GM18873 (cell line): ENCODE measurements at regions not wholly inside any gene's neighbourhood (a gene's known extent, or its start where the extent isn't known, plus 50 kb on each side); places are given as distances from the start of the nearest gene placed in this dataset.

Experiments
- ATAC-seq: cut with Tn5 transposase; IDR thresholded peaks from one replicate; pipeline ENCODE4 v1.9.1; 2021; ENCODE audit warnings: mild to moderate bottlenecking, moderate library complexity, moderate number of reproducible peaks; ENCODE audit not compliant: unreplicated experiment, low FRiP score

DNA sequence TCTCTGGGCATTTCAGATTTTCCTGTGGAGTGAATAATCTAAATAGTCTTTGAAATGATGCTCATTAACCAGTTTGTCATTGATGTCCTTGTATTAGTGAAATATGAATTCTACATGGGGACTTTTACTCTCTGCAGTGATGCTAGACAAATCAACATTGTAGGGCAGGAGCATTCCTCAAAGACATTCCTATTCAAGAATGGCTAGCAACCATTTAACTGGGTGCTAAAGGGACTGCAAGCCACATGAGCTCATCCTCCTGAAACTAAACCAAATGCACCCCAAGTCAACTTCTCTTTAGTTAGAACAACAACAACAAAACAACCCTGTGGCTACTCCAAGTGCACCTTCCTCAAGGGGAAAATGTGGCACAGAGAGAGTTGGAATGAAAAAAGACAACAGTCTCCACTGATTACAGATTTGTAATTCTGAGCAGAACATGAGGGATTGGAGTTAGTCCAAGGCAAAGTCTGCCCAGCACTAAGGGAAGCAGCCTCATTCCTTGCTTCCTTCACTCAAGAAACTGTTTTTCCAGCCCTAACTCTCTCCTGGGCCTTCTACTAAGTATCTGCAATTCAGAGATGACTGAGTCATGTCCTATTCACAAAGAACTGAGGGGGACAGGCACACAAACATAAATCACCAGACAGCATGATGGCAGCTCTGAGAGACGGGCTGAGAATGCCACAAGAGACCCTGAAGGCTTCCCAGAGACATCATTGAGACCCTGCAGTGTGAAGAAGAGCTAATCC is 82.0 kb upstream of the WWC1 start:
- ATAC-seq: no peak

DNA sequence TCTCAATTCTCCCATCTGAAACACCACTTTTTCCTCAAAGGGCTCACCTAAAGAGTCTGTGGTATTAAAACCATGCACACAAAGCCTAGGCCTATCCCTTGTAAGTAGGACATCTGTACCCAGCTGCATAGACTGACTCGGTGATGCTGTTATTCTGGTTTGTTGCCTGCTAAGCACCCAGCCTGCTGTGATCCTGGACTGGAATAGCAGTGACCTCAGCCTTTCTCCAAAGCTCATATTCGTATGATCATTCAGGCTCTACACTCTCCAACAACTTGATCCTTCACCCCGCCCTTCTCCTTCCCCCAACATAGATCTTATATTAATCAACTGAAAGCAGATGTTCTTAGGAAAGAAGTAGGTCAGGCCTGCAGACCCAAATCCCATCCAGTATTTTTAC is 81.4 kb upstream of the WWC1 start:
- ATAC-seq: no peak

DNA sequence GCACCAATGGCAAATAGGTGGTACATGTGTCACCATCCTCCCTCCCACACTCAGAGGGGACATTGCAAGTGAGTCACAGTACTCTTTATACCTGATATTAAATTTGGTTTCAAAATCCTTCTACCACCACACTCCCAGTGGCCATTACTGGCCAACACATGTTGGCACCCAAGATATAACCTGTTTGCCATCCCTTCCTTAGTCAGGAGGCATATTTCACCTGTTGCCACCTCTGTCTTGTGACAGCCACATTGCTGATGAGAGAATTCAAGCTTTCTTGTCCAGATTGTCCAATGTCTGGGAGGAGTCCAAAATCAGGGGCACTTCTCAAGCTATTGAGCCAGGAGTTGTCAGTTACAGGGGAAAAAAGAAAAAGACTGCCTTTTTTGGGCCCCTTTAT is 80.2 kb upstream of the WWC1 start:
- ATAC-seq: no peak

DNA sequence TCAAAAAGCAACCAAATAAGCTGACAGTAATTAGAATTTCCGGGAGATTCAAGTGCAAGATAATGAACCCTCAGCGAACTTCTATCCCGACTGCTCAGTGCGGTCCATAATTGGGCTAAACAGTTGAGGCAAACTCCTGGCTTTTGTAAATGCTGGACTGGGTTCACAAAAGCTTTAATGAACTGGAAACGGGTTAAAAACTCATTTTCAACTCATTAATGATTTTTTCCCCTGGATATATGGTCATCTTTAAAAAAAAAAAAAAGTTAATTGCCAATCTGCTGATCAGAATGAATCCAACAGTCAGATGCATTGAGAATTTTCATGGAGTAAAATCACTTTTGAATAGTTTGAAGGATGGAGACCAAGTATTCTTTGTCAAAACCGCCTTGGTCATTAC is 79.5 kb upstream of the WWC1 start:
- no peak for ATAC-seq

DNA sequence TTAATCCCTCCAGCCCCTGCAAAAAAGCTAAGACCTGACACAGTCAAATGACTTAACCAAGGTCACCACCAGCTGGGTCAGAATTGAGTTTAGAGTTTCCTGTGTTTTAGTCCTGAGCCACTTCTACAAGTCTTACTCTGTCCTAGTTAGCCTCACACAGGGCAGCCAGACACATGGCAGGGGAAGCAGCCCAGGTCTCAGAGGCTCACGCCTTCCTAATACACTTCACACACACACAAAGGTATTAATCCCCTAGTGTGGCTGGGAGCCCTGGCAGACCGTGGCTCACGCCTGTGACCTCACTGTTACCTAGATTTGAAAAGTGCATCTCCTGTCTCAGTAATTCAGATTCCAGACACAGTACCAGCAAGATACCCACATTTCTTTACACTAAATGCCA is 77.4 kb upstream of the WWC1 start:
- no peak for ATAC-seq

DNA sequence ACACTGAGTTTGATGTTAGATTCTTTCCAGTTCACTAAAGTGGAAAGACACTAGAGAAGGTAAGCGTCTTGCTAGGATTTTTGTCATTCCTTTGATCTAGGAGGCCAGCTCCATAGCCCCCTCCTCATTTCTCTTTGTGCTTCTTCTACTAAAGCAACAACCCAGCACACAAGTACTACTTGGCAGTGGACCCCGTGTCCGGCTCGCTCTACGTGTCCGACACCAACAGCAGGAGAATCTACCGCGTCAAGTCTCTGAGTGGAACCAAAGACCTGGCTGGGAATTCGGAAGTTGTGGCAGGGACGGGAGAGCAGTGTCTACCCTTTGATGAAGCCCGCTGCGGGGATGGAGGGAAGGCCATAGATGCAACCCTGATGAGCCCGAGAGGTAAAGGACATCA is 76.6 kb upstream of the WWC1 start:
- ATAC-seq: no peak

DNA sequence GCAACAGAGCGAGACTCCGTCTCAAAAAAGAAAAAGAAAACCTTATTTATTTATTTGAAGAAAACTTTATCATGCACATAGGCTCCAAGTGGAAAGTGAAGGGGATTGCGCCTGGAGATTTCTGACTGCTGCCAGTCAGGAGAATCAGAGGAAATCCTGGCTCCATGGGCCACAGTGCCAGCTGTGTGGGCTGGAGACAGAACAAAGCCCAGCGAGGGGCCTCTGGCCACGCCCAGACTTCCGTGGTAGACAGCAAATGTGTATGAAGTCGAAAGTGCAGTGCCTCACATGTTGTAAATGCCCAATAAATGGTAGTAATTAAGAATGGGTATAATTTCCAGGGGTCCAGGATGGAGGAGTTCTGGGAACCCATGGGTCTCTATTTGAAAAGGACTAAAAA is 75.8 kb upstream of the WWC1 start:
- ATAC-seq: no peak

DNA sequence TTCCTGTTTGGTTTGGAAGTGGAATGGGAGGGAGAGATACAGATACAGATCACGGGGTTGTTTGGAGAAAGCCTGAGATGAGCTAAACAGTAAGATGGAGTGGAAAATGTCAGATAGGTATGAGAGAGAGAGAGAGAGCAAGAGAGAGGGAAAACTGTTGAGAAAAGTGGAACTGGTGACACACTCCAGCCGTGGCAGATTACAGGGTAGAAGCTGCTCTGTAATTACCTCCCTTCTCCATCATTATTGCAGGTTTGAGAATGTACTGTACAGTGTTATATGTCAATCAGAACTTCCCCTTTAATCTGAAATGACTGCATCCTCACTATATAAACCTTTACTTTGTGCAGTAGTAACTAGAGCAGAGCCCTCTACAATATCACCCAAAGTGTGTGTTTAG is 74.5 kb upstream of the WWC1 start:
- ATAC-seq: no peak

DNA sequence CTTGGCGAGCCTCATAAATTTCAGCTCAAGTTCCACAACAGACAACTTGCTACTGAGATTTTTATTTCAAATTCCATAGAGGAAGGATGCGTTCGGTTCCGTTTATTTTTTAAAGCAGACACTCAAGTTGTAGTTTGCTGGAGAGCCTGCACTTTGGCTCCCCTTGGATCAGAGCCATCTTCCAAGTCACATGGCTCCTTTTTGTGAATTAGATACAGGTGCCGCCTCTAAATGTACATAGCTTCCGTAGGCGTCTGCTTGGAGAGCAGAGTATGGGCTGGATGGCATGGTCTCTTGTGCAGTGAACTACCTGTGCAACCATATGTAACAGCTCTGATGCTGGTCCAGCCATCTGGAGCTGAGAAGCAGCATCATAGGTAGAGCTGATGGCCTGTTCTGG is 73.9 kb upstream of the WWC1 start:
- no peak for ATAC-seq

DNA sequence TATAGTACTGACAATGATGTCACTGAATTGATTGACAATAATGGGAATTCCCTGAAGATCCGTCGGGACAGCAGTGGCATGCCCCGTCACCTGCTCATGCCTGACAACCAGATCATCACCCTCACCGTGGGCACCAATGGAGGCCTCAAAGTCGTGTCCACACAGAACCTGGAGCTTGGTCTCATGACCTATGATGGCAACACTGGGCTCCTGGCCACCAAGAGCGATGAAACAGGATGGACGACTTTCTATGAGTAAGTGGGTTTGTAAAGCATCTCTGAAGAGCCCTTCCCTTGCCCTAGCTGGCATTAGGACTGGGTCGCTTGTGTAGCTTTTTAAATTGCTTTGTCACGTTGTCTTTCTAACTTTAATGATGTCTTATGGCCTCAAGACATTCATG is 72.7 kb upstream of the WWC1 start:
- ATAC-seq: no peak

DNA sequence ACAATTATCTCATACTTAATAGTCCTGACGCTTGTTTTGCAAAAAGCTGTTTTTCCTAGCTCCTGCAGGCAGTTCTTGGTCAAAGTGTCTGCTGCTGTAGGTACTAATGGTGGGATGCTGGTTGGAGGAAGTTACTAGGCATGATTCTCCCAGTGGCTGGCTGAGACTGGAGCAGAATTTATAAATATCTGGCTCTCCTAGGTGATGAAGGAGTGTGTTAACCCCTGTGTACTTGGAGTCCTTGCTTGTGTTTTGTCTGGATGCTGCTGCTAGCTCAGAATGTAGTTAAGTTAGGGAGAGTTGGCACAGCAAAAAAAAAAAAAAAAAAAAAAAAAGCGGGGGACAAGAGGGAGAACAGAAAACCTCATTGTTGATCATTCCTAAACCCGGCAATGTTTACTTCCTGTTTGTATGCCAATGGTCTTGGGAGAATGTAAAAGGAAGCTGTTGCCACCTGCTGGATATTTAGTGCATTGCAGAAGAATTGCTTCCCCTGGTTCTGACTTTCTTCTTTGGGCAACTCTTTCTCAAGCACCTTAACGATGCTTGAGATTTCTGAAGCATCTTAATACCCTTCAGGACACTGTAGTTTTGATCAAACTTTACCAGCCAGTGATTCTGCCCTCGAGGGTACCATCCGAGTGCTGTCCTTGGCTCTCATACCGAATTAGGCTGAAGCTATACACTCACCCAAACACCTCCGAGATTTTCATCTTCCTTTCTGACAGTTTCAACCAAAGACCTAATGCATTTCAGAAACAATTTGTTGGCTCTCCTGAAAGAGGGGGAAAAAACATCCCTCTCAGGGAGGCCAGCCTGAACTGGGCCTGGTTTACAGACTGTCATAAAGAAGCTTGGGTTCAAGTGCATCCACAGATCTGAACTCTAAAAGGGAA is 71.7 kb upstream of the WWC1 start:
- peak; percentile 81 for ATAC-seq

DNA sequence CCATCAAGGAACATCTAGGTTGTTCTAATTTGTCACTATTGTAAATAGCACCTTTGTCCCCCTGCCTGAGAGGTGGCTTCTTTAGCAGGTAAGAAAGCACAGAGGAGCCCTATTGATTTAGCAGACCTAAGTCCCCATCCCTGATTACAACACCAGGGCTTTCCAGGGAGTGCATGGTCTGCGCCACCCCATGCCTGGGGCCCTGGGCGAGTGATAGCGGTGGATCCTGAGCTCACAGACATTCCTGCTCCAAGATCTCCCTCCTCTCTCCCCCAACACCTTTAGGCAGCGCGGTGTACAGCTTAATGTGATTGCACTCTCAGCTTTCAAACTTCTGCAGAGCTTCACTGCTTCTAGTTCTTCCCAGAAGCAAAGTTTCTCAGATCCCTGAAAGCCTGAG is 67.4 kb upstream of the WWC1 start:
- no peak for ATAC-seq

DNA sequence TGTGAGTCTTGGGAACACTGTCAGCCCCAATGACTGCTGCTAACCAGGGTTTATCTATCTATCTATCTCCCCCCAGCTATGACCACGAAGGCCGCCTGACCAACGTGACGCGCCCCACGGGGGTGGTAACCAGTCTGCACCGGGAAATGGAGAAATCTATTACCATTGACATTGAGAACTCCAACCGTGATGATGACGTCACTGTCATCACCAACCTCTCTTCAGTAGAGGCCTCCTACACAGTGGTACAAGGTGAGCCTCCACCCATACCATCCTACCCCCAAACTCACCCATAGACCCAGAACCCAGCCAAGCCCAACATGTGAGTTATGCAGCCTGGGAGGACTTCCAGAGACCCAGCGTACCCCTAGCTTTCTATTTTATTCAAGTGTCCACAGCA is 65.4 kb upstream of the WWC1 start:
- ATAC-seq: no peak

DNA sequence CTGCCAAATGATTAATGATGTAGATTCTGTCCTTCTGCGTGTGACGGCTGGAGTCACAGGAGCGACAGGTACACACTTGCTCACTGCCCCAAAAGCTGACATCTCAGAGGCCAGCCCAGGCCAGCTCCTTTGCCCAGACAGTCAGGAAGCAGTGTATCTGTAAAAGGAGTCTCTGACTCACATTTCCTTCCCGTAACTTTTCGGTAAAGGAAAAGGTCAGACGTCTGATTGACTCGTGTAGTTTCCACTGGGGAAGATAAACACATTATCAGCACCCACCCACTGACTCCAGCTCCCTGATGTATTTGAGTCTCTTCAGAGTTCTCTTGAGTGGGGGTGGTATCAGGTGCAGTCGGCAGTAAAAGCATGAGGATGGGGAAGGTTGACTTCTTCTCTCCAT is 64.4 kb upstream of the WWC1 start:
- no peak for ATAC-seq

DNA sequence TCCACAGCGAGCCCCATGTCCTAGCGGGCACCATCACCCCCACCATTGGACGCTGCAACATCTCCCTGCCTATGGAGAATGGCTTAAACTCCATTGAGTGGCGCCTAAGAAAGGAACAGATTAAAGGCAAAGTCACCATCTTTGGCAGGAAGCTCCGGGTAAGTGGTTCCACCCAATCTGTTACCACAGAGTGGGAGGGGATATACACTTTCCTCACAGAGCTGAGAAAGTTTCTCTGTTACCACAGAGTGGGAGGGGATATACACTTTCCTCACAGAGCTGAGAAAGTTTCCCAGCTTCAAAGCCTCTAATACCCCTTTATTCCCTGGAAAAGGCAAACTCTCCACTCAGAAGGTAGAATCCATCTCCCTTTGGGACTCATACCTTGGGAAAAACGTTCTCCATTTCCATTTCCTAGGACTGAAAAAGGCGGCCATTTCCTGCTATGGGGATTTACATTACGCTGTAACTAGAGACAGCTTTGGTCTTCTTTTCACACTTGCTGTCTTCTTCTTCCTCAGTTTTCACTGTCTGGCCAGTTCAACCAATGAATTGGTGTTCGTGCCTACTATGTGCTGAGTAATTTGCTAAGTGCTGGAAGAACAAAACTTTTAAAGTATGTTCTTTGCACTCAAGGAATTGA is 63.4 kb upstream of the WWC1 start:
- peak; percentile 100 for ATAC-seq

DNA sequence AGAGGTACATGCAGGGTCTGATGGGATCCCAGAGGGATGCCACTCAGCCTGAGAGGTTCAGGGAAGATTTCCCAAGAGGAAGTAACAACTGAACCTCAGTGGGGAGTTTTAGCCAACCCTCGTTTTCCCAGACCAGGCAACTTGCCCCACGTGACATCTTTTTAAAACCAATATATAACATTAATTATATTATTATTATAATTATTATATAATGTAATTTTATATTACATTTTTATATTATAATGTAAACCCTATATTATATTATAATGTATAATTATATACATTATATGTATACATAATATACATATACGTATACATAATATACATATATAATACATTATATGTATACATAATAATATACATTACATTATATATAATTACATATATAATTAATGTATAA is 62.8 kb upstream of the WWC1 start:
- ATAC-seq: no peak

DNA sequence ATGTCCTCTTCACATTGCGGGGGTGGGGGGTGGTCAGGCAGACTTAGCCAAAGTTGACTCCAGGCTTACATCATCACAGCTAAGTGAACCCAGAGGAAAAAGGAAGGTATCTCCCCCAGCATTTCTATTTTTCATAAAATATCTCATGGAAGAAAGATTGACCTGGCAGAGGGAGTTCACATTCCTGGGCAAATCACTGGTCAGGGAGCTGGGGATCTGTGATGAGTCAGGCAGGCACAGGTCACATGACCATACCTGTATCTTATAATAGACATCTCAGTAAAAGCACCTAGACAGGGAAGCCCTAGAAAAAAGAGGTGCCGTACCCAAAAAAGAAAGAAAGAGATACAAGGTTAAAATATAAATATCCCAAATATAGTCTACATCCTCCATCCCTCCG is 57.3 kb upstream of the WWC1 start:
- ATAC-seq: no peak

DNA sequence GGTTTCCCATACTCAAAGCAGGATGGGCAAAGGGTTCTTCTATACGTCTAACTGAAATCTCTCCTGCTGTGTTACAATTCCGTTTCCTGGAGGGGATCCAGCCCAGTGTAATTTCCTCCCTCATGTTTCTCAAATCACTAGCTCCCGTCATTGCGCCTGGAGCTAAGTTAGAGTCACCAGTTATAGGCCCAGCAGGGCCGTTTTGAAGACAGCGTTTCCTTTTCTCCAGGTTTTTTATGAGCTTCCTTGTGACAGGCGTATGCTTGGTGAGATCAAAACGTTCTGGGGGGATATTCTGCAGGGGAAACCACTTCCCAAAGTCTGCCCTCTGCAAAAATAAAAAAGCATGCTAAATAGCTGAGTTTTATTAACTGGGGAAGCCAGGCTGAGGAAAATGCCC is 53.0 kb upstream of the WWC1 start:
- ATAC-seq: no peak

DNA sequence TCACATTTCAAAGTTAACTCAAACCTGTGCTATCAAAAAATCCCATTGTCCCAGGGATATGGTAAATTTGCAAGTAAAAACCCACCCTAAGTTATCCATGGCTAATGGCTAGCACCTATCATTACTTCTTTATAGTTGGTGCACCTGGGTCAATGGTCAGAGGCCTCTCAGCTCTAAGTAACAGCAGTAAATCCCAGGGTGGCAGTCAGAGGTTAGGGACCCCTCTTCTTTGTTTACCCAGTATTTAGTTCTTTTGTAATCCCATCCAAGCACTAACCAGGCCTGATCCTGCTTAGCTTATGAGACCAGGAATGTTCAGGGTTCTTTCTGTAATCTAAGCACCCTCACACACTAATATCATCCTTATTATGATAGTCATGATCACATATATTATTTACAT is 52.1 kb upstream of the WWC1 start:
- no peak for ATAC-seq
